H1 (cell line): ENCODE measurements at regions not wholly inside any gene's neighbourhood (a gene's known extent, or its start where the extent isn't known, plus 50 kb on each side); places are given as distances from the start of the nearest gene placed in this dataset.

Source experiments
- ATF3 ChIP-seq: IDR thresholded peaks from 2 replicates; pipeline ENCODE4 v1.6.1; 2011; ENCODE audit warnings: low read depth, mild to moderate bottlenecking, low read length; ENCODE audit not compliant: insufficient read depth
- CTCF ChIP-seq, 3 experiments: IDR thresholded peaks; 1 replicate in 2 of 3; 2 replicates in 1 of 3; pipeline versions ENCODE4 v1.5.1 to v1.6.1; 2011; ENCODE audit warnings: low read length in 3 of 3, mild to moderate bottlenecking in 3 of 3, inconsistent platforms in 2 of 3, low read depth in 1 of 3, moderate library complexity in 1 of 3; ENCODE audit not compliant: insufficient read depth in 1 of 3; ENCODE audit errors: control extremely low read depth in 1 of 3
- EP300 ChIP-seq, 2 experiments: IDR thresholded peaks; 1 replicate in 1 of 2; 2 replicates in 1 of 2; pipeline ENCODE4 v1.6.1; 2011 to 2012; ENCODE audit warnings: low read depth in 2 of 2, low read length in 2 of 2, mild to moderate bottlenecking in 2 of 2, borderline replicate concordance in 1 of 2, inconsistent platforms in 1 of 2, moderate library complexity in 1 of 2
- GABPA ChIP-seq: IDR thresholded peaks from 2 replicates; pipeline ENCODE4 v1.6.1; 2011; ENCODE audit warnings: mild to moderate bottlenecking, low read length, moderate library complexity, borderline replicate concordance; ENCODE audit not compliant: insufficient read depth
- HDAC6 ChIP-seq: IDR thresholded peaks from one replicate; pipeline ENCODE4 v1.7.1; 2012; ENCODE audit warnings: low read depth, mild to moderate bottlenecking, inconsistent platforms, low read length, moderate library complexity
- NRF1 ChIP-seq: IDR thresholded peaks from 2 replicates; pipeline ENCODE4 v1.6.1; 2011; ENCODE audit warnings: mild to moderate bottlenecking, low read depth, low read length, improper control_type of control experiment
- PHF8 ChIP-seq: fragments of 200-600 bp; sonication (generic); conservative IDR thresholded peaks from 2 replicates; pipeline ENCODE4 v1.7.1; 2012; ENCODE audit warnings: low read depth, mild to moderate bottlenecking, inconsistent platforms, low read length, moderate library complexity
- POLR2A ChIP-seq, 2 experiments: IDR thresholded peaks; 1 replicate in 1 of 2; 2 replicates in 1 of 2; pipeline ENCODE4 v1.6.1; 2011; ENCODE audit warnings: low read depth in 2 of 2, low read length in 2 of 2, mild to moderate bottlenecking in 2 of 2; ENCODE audit errors: control extremely low read depth in 1 of 2
- POLR2AphosphoS5 ChIP-seq: IDR thresholded peaks from 2 replicates; pipeline ENCODE4 v1.6.1; 2011; ENCODE audit warnings: low read depth, low read length
- SRF ChIP-seq: IDR thresholded peaks from 2 replicates; pipeline ENCODE4 v1.6.1; 2011; ENCODE audit warnings: mild to moderate bottlenecking, low read depth, low read length, moderate library complexity
- TAF1 ChIP-seq: IDR thresholded peaks from 2 replicates; pipeline ENCODE4 v1.6.1; 2011; ENCODE audit warnings: mild to moderate bottlenecking, low read depth, low read length
- TBP ChIP-seq: IDR thresholded peaks from 2 replicates; pipeline ENCODE4 v1.6.1; 2011; ENCODE audit warnings: low read depth, low read length, improper control_type of control experiment

GRCh38 chr1:147824001-147824400 is 63.6 kb upstream of the GJA5 start:
- no peak for TF ChIP-seq POLR2AphosphoS5
- TF ChIP-seq CTCF (IDR thresholded peaks at IDR 0.05; ENCODE audit: control extremely low read depth in 1 of 3, insufficient read depth in 1 of 3, low read depth in 1 of 3, low read length in 3 of 3), result no peak
- TF ChIP-seq EP300 (IDR thresholded peaks at IDR 0.05; ENCODE audit: borderline replicate concordance in 1 of 2, low read depth in 2 of 2, low read length in 2 of 2), result no peak
- TF ChIP-seq GABPA, result no peak
- TF ChIP-seq PHF8, result no peak
- TF ChIP-seq TAF1, result no peak
- no peak for TF ChIP-seq SRF
- no peak for TF ChIP-seq ATF3
- TF ChIP-seq POLR2A (IDR thresholded peaks at IDR 0.05; ENCODE audit: control extremely low read depth in 1 of 2, low read depth in 2 of 2, low read length in 2 of 2), result no peak
- no peak for TF ChIP-seq TBP
- TF ChIP-seq HDAC6, result no peak
- no peak for TF ChIP-seq NRF1
